ENCODE measurements at regions not wholly inside any gene's neighbourhood (a gene's known extent, or its start where the extent isn't known, plus 50 kb on each side); places are given as distances from the start of the nearest gene placed in this dataset.

- POLR2A ChIA-PET (ENCODE audit: low non-redundant PET): no interaction called here
- TF ChIP-seq CTCF (conservative IDR thresholded peaks at IDR 0.05; ENCODE audit: low read depth): no peak
- no peak for DNase-seq (ENCODE audit: low spot score)
- CTCF ChIA-PET: interaction anchor here (0.6 to 0.7 kb wide), 2 partner anchors 557 to 1124 kb away, joined by 3 read pairs; no protein-coding TSS in a partner anchor
- H3K27ac ChIP-seq: no peak overlapping the region
These were observed 159.3 kb downstream of the CASP12 start for GRCh38 chr11:104738918-104739317.

- no peak for TF ChIP-seq CTCF (conservative IDR thresholded peaks at IDR 0.05; ENCODE audit: low read depth)
- POLR2A ChIA-PET (ENCODE audit: low non-redundant PET): no interaction called here
These were observed 160.1 kb downstream of the CASP12 start for GRCh38 chr11:104738208-104738607.

GRCh38 chr11:104736502-104736901, 161.8 kb downstream of the CASP12 start:
- TF ChIP-seq CTCF (conservative IDR thresholded peaks at IDR 0.05; ENCODE audit: low read depth): no peak
- ChIA-PET CTCF (interaction anchor here (0.6 kb wide), 1 partner anchor 1316 kb away, joined by 3 read pairs; no protein-coding TSS in a partner anchor), POLR2A (ENCODE audit: low non-redundant PET) (no interaction called here)
- no peak overlapping the region for H3K27ac ChIP-seq
- no peak for DNase-seq (ENCODE audit: low spot score)

More at GRCh38 chr11:104738208-104738607, 160.1 kb downstream of the CASP12 start:
- CTCF ChIA-PET: interaction anchor here (0.7 kb wide), 1 partner anchor 1125 kb away, joined by 3 read pairs; no protein-coding TSS in a partner anchor
- no peak for DNase-seq (ENCODE audit: low spot score)
- H3K27ac ChIP-seq: no peak overlapping the region

- DNase-seq (ENCODE audit: low spot score): no peak
- H3K27ac ChIP-seq: no peak overlapping the region
- POLR2A ChIA-PET (ENCODE audit: low non-redundant PET): no interaction called here
- no peak for TF ChIP-seq CTCF (conservative IDR thresholded peaks at IDR 0.05; ENCODE audit: low read depth)
- CTCF ChIA-PET: no interaction called here
These were observed 163.3 kb downstream of the CASP12 start for GRCh38 chr11:104734998-104735397.

- ChIA-PET POLR2A (ENCODE audit: low non-redundant PET) (no interaction called here), CTCF (no interaction called here)
- no peak for DNase-seq (ENCODE audit: low spot score)
- no peak for TF ChIP-seq CTCF (conservative IDR thresholded peaks at IDR 0.05; ENCODE audit: low read depth)
- H3K27ac ChIP-seq: no peak overlapping the region
These were observed 166.4 kb downstream of the CASP12 start for GRCh38 chr11:104731890-104732289.

- POLR2A ChIA-PET (ENCODE audit: low non-redundant PET): no interaction called here
- no peak for TF ChIP-seq CTCF (conservative IDR thresholded peaks at IDR 0.05; ENCODE audit: low read depth)
- CTCF ChIA-PET: no interaction called here
- no peak overlapping the region for H3K27ac ChIP-seq
- DNase-seq (ENCODE audit: low spot score): no peak
These were observed 169.3 kb downstream of the CASP12 start for GRCh38 chr11:104728927-104729326.
